ENCODE measurements at regions not wholly inside any gene's neighbourhood (a gene's known extent, or its start where the extent isn't known, plus 50 kb on each side); places are given as distances from the start of the nearest gene placed in this dataset.

- ATAC-seq (no peak), DNase-seq (no peak), FAIRE-seq (no peak)
- intact Hi-C loops (cut with DNase I): no loop called here
- no peak for TF ChIP-seq CTCF (IDR thresholded peaks at IDR 0.05)
- Histone ChIP-seq H3K27me3 (no peaks in the 10 kb centered on the region), H3K36me3 (no peaks in the 10 kb centered on the region), H3K4me1 (no peaks in the 10 kb centered on the region), H3K4me3 (no peak overlapping the region), H3K27ac (no peak overlapping the region), H3K9me3 (no peaks in the 10 kb centered on the region)
- 43 to 46% methylated on average over 9 of the region's 9 CpGs for WGBS, 2 donors
Measured at GRCh38 chr2:81304154-81304830, 999.7 kb upstream of the LRRTM1 start.

GRCh38 chr2:81303321-81303720 is 998.8 kb upstream of the LRRTM1 start:
- intact Hi-C loops (cut with DNase I): no loop called here
- no peaks in the 10 kb centered on the region for H3K9me3 ChIP-seq
- no peak for TF ChIP-seq CTCF (IDR thresholded peaks at IDR 0.05)
- no peak for ATAC-seq
- H3K27ac ChIP-seq: no peak overlapping the region
- 46% methylated on average over 1 of the region's 1 CpG for WGBS, 2 donors
- H3K4me1 ChIP-seq: no peaks in the 10 kb centered on the region
- FAIRE-seq: no peak
- H3K36me3 ChIP-seq: no peaks in the 10 kb centered on the region
- DNase-seq: no peak
- H3K27me3 ChIP-seq: no peaks in the 10 kb centered on the region
- H3K4me3 ChIP-seq: no peak overlapping the region

GRCh38 chr2:81299841-81300240 is 995.3 kb upstream of the LRRTM1 start:
- Histone ChIP-seq H3K27ac (no peak overlapping the region), H3K4me3 (no peak overlapping the region), H3K36me3 (no peaks in the 10 kb centered on the region), H3K9me3 (no peaks in the 10 kb centered on the region), H3K27me3 (no peaks in the 10 kb centered on the region), H3K4me1 (no peaks in the 10 kb centered on the region)
- intact Hi-C loops (cut with DNase I): no loop called here
- FAIRE-seq (no peak), DNase-seq (no peak), ATAC-seq (no peak)
- WGBS, 2 donors: 43 to 68% methylated on average over 1 of the region's 1 CpG
- TF ChIP-seq CTCF (IDR thresholded peaks at IDR 0.05): no peak

GRCh38 chr2:81290846-81291245 is 986.3 kb upstream of the LRRTM1 start:
- H3K4me1 ChIP-seq: no peaks in the 10 kb centered on the region
- intact Hi-C loops (cut with DNase I): no loop called here
- DNase-seq (no peak), FAIRE-seq (no peak), ATAC-seq (no peak)
- H3K27me3 ChIP-seq: no peaks in the 10 kb centered on the region
- H3K27ac ChIP-seq: no peak overlapping the region
- WGBS, 2 donors: 67 to 83% methylated on average over 3 of the region's 3 CpGs
- no peak for TF ChIP-seq CTCF (IDR thresholded peaks at IDR 0.05)
- H3K36me3 ChIP-seq: no peaks in the 10 kb centered on the region
- no peak overlapping the region for H3K4me3 ChIP-seq
- H3K9me3 ChIP-seq: no peaks in the 10 kb centered on the region

- Histone ChIP-seq H3K36me3 (no peaks in the 10 kb centered on the region), H3K4me1 (no peaks in the 10 kb centered on the region), H3K4me3 (no peak overlapping the region), H3K27me3 (no peaks in the 10 kb centered on the region), H3K9me3 (no peaks in the 10 kb centered on the region), H3K27ac (no peak overlapping the region)
- no peak for TF ChIP-seq CTCF (IDR thresholded peaks at IDR 0.05)
- intact Hi-C loops (cut with DNase I): no loop called here
- WGBS, 2 donors: 44 to 58% methylated on average over 2 of the region's 2 CpGs
- DNase-seq: no peak
- no peak for ATAC-seq
- no peak for FAIRE-seq
Measured at GRCh38 chr2:81283081-81283480, 978.5 kb upstream of the LRRTM1 start.

Measured in pancreas (tissue), 10 donors.